ENCODE measurements at regions not wholly inside any gene's neighbourhood (a gene's known extent, or its start where the extent isn't known, plus 50 kb on each side); places are given as distances from the start of the nearest gene placed in this dataset.
A peak's percentile ranks its signal among the peaks of the same experiment; 100 is the strongest.
"Not testable (repeated sequence)": the region's sequence is repeated elsewhere in the genome, so short reads cannot be mapped to it uniquely, and the experiment has no call there.

DNA sequence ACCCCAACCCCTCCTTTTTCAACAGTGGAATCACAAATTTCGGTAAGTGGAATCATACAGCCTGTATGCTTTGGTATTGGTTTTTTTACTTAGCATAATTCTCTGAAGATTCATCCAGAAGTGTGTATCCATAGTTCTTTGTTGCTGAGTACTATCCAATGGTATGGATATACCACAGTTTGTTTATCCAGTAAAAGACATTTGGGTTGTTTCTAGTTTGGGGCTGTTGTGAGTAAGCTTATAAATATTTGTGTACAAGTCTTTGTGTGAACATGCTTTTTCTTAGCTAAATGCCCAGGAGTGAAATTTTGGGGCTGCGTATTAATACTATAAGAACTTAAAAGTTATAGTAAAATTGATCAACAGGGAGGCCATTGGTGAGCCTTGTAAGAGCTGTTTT is 57.5 kb upstream of the GC start:
- no peak for DNase-seq

DNA sequence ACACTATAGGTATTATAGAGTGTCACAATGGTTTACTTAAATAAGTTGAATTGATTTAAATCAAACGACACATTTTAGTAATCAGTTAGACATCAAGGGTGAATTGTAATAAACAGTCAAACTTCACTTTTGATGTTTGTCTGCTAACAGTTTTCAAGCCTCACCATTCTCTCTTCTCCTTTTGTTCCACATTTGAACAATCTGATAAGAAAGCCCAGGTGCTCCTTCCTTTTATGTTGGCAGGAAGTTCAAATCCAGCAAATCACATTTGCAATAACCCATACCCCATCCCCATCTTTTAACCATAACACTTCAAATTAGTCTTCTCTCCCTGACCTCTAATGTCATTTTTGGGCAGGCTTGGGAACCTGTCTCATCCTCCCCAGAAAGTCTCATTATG is 63.4 kb upstream of the GC start:
- DNase-seq = no peak

DNA sequence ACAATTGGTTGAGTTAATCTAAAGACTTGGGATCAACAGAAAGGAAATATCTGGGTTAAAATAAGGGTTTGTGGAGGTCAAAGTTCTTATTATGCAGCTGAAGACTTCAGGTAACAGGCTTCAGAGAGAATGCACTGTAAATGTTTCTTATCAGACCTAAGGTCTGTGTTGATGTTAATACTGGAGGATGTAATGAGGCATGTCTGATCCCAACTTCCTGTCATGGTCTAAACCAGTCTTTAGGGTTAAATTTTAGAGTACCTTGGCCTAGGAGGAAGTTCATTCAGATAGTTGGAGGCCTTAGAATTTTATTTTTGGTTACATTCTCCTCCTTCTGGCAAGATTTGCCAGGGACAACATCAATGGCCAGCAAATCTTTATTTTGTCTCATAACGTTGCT is 72.1 kb upstream of the GC start:
- DNase-seq = no peak

DNA sequence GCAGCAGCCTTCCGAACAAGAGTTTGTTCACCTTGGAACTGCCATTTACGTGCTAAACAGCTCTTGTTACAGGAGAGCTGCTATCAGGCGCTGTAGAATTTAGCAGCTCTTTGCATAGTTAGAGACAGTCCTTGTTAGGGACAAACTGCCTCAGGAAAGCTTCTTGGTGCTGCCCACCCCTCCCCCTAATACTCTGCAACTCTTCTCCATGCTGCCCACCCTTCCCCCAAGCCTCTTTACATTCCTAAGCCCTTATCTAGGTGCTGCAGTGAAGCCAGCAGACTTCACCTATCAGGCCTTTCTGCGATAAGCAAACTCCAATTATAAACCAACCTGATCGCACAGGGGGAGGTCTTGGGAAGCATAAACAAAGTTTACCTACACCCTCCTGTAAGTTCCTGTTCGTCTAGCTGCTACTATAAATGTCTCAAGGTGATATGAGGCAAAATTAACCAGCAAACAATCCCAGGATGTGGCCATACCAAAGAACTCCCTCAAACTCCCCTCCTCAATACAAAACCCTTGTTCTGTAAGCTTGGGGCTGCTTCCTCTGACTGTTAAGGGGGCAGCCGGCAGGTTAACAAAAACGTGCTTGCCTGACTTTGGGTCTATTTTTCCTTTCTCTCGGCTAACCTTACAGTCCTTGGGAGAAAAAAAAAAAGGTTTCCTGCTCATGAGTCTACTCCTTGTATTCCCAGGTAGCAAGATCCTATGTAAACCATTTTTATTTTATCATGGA is 74.0 kb upstream of the GC start:
- no peak for DNase-seq

DNA sequence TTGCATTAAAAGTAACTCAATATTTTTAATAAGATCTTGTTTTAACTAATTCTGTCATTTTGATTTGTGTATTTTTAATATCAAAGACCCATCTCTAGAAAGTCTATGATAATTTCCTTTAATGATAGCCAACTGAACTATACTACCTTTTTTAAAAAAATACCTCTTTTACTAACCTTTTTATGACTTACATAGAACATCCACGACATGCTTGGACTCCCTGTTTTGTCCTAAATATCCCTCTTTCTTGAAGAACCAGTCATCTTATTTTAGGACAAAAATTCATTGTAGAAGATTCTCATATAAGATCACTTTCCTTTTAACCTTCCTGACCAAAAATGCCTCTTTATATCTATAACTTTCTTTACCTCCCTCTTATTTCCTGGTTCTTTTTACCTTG is 76.8 kb upstream of the GC start:
- peak; percentile 6 for DNase-seq

DNA sequence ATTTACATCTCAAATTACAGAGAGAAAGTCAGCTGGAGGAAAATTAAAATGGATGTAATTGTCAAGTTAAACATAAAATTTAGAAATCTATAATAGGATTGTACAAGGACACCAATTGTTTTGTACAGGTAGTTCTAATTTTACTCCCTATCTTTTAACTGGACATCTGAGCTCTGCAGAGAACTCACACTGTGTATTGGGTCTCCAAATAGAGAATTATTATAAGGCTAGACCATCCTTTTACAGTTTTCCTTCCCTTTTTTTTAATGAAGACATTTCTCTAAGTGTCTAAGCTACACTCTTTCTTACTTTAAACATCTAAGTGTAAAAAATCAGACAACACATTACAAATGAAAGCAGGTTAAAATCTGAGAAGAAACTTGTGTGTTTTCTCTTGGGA is 78.4 kb upstream of the GC start:
- no peak for DNase-seq

DNA sequence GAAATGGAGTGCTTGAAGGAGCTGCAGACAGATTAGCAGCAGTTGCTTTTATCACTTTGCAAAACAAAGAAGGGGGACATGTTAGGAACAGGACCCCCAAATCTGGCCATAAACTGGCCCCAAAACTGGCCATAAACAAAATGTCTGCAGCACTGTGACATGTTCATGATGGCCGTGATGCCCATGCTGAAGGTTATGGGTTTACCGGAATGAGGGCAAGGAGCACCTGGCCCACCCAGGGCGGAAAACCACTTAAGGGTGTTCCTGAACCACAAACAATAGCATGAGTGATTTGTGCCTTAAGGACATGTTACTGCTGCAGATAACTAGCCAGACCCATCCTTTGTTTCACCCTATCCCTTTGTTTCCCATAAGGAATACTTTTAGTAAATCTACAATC is 79.6 kb upstream of the GC start:
- DNase-seq = no peak

DNA sequence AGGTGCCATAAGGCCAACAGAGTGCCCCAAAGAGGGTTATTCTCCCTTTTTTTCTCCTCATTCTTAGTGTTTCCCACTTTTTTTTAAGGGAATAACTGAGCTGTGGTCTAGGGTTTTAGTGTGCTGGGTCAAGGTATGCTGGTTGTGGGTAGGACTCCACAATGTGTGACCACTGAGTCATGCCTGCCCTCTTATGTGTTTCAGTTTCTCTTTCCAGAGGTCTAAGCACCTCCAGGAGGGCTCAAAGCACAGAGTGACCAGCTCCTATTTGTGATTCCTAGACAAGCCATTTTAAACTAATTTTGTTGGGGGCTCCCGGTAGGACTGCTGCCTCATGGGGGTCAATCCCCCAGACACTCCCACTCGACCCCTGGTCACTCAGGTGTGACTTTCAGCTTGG is 80.5 kb upstream of the GC start:
- DNase-seq = no peak

DNA sequence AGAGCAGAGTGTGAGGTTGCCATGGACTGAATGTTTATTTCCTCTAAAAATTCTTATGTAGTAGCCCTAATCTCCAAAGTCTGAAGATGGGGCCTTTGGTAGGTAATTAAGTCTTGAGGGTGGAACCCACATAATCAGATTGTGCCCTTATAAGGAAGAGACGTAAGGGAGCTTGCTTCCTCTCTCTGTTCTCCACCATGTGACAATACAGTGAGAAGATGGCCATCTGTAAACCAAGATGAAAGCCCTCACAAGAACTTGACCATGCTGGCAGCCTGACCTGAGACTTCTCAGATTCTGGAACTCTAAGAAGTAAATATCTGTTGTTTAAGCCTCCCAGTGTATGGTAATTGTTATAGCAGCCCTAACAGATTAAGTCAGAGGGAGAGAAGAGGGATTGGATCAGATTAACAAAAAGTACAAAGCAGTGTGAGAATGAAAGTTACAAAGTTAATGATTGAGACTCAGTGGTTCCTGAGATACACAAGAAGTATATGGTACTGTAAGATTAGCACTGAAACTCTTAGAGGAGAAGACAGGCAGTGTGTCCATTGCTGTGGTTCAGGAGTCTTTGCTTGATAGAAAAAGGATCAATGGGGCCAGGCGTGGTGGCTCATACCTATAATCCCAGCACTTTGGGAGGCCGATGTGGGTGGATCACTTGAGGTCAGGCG is 82.5 kb upstream of the GC start:
- DNase-seq = no peak

DNA sequence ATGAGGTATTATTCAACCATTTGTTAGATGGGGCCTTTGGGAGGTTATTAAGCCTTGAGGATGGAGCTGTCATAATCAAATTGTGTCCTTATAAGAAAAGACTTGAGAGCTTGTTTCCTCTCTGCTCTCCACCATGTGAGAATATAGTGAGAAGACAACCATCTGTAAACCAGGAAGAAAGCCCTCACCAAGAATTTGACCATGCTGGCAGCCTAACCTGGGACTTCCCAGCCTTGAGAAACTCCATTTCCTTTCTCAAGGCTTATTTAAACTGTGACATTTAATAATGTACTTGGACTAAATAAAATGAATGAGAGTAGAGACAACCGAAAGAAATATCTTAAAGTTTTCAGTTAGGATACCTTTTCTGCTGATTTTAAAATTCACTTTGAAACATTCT is 83.7 kb upstream of the GC start:
- no peak for DNase-seq

DNA sequence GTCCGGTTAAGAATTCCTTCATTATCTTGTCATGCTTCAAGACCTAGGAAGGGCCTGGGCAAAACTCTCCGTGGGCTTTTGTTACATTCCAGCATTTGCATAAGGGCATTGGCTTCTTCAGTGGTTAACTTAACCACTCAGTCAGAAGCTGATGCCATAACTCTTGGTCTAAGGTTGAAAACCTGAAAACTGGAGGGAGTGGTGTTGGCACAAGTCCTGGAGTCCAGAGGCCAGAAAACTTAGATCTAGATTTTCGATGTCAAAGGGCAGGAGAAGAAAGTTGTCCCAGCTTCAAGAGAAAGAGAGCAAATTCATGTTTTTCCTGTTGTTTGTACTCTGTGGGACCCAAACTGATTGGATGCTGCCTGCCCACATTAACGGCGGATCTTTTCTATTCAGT is 86.6 kb upstream of the GC start:
- DNase-seq = no peak

DNA sequence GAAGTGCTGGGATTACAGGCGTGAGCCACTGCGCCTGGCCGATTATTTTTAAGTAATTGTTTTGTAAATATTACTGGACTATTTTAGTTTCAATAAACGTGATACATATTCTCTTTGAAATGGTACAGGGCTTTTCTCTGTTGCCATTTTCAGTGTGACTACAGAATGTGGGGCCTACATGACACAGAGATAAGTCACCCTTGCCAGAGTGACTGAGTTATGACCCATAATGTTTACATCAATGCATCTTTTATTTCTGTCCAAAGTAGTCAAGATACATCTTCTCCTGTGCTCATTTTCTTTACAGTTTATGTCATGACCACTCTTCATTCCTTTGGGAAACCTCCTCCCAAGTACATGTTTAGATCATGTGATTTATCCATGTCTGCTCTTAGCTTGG is 88.3 kb upstream of the GC start:
- DNase-seq = no peak

DNA sequence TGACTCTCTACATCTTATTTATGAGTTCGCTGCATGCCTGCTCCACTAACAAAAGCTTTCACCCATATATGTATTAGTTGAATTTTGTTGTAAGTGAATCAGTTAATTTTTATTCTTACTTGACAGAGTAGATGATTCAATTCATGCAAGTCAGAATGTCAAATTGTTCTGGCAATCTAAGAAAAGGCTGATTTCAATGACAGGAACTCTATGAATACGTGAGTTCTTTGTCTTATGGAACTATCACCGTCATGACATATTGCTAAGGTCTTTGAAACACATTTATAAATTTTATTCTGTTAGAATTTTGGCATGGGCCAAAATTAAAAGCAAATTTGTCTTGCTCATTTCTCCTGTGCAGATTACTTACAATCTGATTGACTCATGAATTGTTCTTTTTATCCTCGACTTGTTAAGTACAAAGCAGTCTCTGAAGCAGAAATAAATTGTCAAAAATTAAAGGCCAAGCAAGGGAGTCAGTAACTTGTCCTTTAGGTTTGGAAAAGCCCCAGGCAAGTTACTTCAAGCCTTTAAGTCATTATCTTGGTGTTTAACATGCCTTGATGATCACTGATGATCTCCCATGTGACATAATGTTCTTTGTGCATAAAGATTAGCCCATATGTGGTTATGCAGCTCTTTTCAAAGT is 89.0 kb upstream of the GC start:
- DNase-seq = no peak

DNA sequence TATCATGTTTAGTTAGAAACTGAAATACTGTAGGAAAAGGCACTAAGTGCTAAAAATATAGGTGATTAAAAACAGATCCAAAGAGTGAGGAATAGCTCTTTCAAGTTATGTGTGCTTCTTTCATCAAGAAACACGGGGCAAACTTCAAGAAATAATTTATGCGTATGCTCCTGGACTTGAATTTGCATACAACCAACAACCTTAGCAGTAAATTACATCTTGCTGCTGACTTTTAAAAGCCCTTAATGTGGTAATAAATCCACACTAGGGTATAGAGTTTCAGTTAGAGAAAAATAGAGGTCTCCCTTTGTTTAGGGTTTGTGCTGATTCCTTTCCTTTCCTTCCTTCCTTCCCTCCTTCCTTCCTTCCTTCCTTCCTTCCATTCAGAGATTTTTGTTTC is 94.5 kb upstream of the GC start:
- DNase-seq = no peak

DNA sequence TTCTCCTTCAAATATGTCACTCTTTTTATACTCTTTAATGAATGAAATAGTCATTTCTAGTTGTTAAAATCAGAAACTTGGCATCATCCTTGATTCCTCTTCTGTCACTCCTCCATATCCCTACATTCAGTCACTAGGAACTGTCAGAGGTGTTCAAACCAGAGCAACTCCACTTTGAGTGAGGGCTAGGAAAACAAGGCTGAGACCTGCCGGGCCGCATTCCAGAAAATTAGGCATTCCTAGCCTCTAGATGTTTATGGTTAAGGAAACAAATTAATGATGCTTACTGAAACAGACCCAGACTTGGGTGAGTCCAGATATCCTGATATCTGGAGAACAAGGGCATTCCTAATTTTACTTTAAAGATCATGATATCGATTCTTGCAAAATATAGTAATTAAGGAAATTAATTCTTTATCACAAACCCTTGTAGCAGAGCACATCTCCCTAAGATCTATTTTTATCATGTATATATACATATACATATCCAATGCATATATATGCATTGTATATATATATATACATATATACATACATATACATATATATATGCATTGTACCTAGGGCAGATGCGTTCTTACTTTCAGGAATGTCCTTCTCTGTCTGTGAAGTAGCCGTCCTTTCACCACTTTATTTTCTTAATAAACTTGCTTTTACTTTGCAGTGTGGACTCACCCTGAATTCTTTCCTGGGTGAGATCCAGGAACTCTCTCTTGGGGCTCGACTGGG is 98.4 kb upstream of the GC start:
- no peak for DNase-seq

DNA sequence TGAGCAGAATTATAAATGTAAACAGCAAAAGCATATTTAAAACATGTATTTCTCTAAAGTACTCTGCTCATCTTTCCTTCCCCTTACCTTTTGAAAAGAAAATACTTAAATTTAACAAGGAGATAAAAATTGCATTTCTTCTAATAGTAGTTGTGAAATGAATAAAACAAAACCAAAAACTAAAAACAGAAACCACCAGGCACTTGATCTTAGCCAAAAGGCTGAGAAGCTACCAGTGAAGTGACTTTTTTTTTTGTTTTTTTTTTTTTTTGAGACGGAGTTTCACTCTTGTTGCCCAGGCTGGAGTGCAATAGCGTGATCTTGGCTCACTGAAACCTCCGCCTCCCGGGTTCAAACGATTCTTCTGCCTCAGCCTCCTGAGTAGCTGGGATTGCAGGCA is 116.5 kb upstream of the GC start:
- DNase-seq = not testable (repeated sequence)

DNA sequence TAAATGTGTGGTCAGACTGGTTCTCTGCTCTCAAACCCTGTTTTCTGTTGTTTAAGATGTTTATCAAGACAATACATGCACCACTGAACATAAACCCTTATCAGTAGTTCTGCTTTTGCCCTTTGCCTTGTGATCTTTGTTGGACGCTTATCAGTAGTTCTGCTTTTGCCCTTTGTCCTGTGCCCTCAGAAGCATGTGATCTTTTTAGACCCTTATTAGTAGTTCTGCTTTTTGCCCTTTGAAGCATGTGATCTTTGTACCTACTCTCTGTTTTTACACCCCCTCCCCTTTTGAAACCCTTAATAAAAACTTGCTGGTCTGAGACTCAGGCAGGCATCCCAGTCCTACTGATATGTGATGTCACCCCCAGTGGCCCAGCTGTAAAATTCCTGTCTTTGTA is 121.7 kb upstream of the GC start:
- DNase-seq = not testable (repeated sequence)

DNA sequence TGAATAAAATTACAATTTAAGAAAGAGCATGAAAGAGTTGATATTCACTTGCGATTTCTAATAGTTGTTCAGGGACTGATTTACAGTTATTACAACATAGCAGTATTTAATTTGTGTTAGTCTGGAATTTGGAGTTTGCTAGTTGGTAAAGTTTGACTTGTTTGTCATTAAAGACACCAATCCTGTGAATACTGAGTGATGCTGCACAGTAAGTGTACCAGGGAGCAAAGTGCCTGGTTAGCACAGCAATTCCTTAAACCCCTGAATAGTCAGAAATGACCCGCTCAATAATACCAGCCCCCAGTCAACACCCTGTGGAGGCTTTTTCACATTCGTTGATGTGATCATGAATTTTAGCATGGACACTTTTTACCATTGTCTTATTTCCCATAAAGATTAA is 122.2 kb upstream of the GC start:
- DNase-seq = no peak

DNA sequence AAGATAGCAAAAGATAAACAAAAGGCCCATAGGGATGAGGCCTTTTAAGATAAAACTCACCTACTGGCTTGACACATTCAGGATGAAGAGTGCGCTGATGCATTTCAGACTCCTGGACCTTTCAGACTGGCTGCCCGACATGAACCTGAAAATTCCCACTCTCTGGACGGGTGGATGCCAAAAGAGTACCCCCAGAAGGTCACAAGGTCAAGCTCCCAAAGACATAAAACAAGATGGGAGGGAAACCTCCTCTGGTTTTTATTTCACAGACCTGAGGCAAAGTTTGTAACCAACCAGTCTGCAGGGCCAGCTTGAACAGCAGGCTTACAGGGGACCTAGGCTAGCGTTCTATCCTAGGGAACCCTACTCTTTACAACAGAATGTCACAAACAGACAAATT is 123.2 kb upstream of the GC start:
- DNase-seq = no peak

DNA sequence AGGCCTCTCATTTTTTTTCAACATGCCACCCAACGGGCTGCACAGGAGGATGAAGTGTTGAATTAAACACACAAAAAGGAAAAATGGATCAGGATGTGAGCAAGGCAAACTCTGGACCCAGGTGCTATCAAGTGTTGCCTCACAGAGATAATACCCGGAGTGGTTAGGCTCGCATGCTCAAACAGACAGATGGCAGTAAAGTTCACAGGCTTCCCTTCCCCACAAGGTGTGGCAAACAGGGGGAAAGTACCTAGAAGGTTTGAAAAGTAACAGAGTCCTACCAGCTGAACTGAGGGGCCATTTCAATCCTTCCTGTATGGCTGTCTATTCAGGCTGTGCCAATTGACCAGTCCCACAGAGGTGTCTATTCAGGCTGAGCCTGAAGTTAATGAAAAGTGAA is 123.9 kb upstream of the GC start:
- DNase-seq = no peak

DNA sequence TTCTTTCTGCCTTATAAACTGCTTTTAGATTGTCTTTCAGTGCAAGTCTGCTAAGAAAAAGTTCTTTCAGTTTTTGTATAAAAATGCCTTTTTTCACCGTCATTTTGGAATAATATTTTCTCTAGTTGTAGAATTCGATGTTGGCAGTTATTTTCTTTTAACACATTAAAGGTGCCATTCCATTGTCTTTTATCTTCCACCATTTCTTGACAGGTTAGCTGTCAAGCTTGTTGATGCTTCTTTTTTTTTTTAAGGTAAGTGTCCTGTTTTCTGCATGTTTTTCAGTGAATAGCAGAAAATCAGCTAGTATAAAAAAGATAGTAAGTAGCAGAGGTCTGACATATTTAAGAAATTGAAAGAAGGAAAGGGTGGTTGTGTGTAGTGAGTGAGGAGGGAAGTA is 118.5 kb upstream of the NPFFR2 start:
- no peak for DNase-seq

DNA sequence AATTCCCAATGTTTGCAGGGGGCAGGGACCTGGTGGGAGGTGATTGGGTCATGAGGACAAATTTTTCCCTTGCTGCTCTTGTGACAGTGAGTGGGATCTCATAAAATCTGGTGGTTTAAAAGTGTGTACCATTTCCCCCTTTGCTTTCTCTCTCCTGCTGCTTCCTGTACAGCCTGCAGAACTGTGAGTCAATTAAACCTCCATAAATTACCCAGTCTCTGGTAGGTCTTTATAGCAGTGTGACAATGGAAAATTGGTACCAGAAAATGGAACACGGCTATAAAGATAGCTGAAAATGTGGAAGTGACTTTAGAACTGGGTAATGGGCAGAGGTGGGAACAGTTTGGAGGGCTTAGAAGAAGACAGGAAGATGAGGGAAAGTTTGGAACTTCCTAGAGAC is 108.7 kb upstream of the NPFFR2 start:
- no peak for DNase-seq

DNA sequence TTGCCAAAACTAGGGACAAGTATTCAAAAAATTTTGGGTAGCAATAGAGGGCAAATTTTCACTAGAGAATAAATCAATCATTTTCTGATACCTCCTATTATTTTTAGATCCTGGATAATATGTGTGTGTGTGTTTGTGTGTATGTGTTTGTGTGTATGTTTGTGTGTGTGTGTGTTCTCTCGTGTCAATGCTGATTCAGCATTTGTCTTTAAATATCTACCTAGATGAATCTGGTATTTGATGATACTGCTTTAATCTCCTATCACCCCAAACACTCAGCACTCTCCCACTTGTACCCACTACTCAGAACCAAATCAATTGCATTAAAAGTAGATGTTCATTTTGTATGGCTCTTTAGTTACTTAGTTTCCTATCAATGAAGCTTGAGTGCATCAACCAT is 101.3 kb upstream of the NPFFR2 start:
- no peak for DNase-seq

DNA sequence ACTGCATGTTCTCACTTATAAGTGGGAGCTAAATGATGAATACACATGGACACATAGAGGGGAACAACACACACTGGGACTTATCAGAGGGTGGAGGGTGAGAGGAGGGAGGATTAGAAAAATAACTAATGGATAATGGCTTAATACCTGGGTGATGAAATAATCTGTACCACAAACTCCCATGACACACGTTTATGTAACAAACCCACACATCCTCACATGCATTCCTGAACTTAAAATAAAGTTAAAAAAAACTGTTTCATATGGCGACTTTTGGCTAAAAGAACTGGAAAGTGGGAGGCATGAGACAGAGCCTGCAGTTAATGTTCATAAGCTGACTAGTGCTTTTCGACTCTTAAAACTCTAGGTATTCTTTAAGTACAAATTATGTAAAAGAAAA is 98.9 kb upstream of the NPFFR2 start:
- DNase-seq = no peak
